ENCODE measurements at regions not wholly inside any gene's neighbourhood (a gene's known extent, or its start where the extent isn't known, plus 50 kb on each side); places are given as distances from the start of the nearest gene placed in this dataset.
"Not testable (repeated sequence)": the region's sequence is repeated elsewhere in the genome, so short reads cannot be mapped to it uniquely, and the experiment has no call there.

GRCh38 chr21:31449921-31450535 lies 106.0 kb upstream of the TIAM1 start:
- no peak for DNase-seq

- DNase-seq = no peak
Measured at GRCh38 chr21:31448496-31448895, 104.4 kb upstream of the TIAM1 start.

- DNase-seq = no peak
Measured at GRCh38 chr21:31447505-31447904, 103.4 kb upstream of the TIAM1 start.

- peak in 2 of 5 experiments; percentile 18 to 89 for DNase-seq
Measured at GRCh38 chr21:31446226-31446855, 102.3 kb upstream of the TIAM1 start.

- no peak for DNase-seq
Measured at GRCh38 chr21:31445137-31445536, 101.1 kb upstream of the TIAM1 start.

GRCh38 chr21:31443736-31444521 lies 99.9 kb upstream of the TIAM1 start:
- no peak for DNase-seq

GRCh38 chr21:31442339-31442738 lies 98.3 kb upstream of the TIAM1 start:
- no peak for DNase-seq

GRCh38 chr21:31429506-31429905 lies 85.4 kb upstream of the TIAM1 start:
- DNase-seq = no peak

- DNase-seq = peak in 1 of 5 experiments; percentile 77
Measured at GRCh38 chr21:31426235-31426797, 82.3 kb upstream of the TIAM1 start.

- no peak for DNase-seq
Measured at GRCh38 chr21:31425138-31425537, 81.1 kb upstream of the TIAM1 start.

- no peak for DNase-seq
Measured at GRCh38 chr21:31424058-31424457, 80.0 kb upstream of the TIAM1 start.

- DNase-seq = no peak
Measured at GRCh38 chr21:31420988-31421387, 76.9 kb upstream of the TIAM1 start.

GRCh38 chr21:31420354-31420753 lies 76.3 kb upstream of the TIAM1 start:
- DNase-seq = no peak

GRCh38 chr21:31418377-31419001 lies 74.4 kb upstream of the TIAM1 start:
- no peak for DNase-seq

- not testable (repeated sequence) for DNase-seq
Measured at GRCh38 chr21:31417214-31417613, 73.2 kb upstream of the TIAM1 start.

GRCh38 chr21:31416465-31416864 lies 72.4 kb upstream of the TIAM1 start:
- no peak for DNase-seq

- no peak for DNase-seq
Measured at GRCh38 chr21:31414263-31415000, 70.4 kb upstream of the TIAM1 start.

GRCh38 chr21:31413698-31414097 lies 69.6 kb upstream of the TIAM1 start:
- DNase-seq = no peak

- peak in 2 of 5 experiments; percentile 12 to 57 for DNase-seq
Measured at GRCh38 chr21:31410499-31411131, 66.6 kb upstream of the TIAM1 start.

GRCh38 chr21:31409831-31410487 lies 65.9 kb upstream of the TIAM1 start:
- no peak for DNase-seq

All from T-helper 2 cell (primary cell).